OCI-M2 (cell line): ENCODE measurements at regions not wholly inside any gene's neighbourhood (a gene's known extent, or its start where the extent isn't known, plus 50 kb on each side); places are given as distances from the start of the nearest gene placed in this dataset.
"Not testable (repeated sequence)": the region's sequence is repeated elsewhere in the genome, so short reads cannot be mapped to it uniquely, and the experiment has no call there.

Experiments
- DNase-seq: peaks from one replicate; lab custom pipeline; 2025; ENCODE audit not compliant: unreplicated experiment; lab: John Stamatoyannopoulos, UW

DNA sequence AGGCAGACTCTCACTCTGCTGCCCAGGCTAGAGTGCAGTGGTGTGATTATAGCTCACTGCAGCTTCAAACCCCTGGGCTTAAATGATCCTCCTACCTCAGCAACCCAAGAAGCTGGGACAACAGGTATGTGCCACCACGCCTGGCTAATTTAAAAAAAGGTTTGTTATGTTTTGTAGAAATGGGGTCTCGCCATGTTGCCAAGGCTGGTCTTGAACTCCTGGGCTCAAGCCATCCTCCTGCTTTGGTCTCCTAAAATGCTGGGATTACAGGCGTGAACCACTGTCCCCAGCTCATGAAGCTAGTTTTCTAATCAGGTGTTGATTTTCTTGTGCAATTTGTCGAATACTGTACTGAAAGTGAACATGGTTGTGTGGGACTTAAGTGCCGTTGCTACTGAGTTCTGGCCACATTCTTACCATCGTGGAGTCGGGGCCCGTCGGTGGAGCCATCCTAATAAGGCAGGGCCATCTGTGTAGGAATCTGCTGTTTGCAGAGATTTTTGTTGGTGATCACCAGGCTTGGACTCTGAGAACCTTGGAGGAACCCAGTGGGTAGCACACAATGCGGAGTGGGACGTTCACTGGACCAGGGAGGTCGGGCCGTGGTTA is 193.2 kb downstream of the GOLGA6L6 start:
- no peak for DNase-seq

DNA sequence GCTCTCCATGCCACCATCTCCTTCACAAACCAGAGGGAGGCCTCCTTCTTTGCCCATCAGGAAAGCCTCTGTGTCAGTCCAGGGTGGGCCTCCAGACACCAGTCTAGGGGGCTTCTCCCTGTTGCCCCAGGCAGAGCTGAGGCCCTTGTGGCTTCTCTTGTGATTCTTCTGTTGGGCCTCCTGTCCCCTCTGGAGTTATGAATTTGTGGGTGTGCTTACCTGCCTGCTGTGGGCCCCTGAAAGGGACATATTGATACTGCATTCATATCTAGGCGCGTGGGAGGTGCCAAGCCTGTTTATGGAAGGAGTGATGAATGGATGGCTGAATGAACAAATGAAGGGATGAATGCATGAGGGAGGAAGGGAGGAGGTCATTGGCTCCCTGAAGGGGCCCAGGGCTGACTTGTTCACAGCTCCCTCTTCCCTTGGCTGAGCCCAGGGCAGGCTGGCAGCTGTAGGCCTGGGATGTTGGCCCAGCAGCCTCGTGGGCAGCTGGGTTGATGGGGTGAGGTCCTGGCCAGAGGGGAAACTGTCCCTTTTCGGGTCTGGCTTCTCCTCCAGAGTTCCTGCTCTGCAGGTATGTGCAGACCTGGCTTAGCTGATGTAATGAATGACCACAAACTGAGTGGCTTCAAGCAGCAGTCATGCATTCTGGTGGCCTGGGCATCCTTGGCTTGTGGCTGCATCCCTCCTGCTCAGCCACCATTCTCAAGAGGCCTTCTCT is 195.4 kb downstream of the GOLGA6L6 start:
- DNase-seq = no peak

DNA sequence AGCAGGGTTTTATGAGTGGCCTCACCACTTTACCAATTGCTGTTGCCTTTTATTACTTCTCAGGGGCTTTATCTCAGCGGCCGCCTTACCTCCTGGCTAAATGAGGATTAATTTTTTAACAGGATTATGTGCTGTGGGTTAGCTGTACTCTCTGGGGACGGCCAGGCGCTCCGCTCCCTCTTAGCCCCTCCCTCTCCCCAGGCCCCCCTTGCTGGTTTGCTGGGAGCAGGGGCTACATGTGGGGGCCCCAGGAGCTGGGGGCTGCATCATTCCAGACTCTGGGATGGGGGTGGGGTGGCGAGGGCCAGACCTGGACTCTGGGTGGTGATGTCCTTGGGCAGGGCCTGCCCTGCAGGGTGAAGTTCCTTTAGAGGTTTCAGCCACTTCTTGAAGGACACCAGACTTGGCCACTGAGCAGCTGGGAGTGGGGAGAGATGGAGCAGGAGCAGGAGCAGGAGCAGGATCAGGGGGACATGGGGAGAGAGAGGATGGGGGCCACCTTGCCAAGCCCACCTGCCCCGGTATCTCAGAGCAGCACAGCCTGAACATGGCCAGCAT is 196.1 kb downstream of the GOLGA6L6 start:
- DNase-seq = no peak

DNA sequence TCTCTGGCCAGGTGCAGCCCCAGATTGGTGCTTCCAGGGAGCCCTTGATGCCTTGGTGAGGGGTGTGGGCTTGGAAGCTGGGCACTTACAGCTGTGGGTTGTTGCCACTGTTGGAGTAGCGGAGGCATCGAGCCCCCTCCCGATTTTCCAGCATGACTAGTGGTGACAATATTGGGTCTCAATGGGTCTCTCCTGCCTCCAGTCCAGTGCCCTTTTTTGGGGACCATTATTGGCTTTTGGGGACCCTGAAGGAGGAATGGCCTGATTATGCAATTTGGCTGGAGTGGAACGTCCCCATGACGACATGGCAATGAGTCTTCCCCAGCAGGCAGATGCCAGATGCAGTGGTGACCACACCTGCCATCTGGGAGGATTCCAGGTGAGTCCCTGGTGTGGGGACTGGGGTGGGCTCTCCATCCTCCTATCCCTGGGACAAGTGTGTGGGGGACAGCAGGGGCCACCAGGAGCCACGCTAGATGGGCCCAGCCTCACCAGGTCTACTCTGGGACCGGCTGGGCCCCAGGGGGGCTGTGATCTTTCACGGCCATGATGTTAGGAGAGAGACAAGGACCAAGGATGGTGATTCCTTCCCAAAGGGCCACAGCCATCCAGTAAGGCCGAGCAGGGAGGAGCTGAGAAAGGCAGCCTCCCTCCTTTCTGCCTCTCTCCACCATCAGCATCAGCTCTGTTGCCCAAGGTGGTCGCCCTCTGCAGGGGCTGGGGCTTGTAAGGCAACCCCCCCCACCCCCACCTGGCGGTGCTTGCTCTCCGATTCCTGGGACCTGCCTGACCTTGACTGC is 196.8 kb downstream of the GOLGA6L6 start:
- no peak for DNase-seq

DNA sequence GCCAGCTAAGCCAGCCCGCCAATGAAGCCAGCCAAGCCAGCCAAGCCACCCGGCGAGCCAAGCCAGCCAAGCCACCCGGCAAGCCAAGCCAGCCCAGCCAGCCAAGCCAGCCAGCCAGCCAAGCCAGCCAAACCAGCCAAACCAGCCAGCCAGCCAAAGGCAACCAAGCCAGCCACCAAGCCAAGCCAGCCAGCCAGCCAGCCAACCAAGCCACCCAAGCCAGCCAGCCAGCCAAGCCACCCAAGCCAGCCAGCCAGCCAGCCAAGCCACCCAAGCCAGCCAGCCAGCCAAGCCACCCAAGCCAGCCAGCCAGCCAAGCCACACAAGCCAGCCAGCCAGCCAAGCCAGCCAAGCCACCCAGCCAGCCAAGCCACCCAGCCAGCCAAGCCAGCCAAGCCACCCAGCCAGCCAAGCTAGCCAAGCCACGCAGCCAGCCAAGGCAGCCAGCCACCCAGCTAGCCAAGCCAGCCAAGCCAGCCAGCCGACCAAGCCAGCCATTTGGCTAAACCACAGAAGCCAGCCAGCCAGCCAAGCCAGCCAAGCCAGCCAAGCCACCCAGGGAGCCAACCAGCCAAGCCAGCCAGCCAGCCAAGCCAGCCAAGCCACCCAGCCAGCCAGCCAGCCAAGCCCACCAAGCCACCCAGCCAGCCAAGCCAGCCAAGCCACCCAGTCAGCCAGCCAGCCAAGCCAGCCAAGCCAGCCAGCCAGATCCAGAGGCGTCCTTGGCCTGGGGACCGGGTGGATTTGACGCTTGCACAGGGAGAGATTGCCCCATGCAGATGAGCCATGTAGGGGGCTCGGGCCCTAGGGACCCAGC is 198.0 kb downstream of the GOLGA6L6 start:
- not testable (repeated sequence) for DNase-seq

DNA sequence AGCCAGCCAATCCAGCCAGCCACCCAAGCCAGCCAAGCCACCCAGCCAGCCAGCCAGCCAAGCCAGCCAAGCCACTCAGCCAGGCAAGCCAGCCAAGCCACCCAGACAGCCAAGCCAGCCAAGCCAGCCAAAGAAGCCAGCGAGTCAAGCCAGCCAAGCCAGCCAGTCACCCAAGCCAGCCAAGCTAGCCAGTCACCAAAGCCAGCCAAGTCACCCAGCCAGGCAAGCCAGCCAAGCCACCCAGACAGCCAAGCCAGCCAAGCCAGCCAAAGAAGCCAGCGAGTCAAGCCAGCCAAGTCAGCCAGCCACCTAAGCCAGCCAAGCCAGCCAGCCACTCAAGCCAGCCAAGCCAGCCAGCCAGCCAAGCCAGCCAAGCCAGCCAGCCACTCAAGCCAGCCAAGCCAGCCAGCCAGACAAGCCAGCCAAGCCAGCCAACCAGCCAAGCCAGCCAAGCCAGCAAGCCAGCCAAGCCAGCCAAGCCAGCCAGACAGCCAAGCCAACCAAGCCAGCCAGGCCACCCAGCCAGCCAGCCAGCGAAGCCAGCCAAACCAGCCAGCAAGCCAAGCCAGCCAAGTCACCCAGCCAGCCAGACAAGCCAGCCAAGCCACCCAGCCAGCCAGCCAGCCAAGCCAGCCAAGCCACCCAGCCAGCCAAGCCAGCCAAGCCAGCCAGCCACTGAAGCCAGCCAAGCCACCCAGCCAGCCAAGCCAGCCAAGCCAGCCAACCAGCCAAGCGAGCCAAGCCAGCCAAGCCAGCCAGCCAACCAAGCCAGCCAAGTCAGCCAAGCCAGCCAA is 198.8 kb downstream of the GOLGA6L6 start:
- not testable (repeated sequence) for DNase-seq

DNA sequence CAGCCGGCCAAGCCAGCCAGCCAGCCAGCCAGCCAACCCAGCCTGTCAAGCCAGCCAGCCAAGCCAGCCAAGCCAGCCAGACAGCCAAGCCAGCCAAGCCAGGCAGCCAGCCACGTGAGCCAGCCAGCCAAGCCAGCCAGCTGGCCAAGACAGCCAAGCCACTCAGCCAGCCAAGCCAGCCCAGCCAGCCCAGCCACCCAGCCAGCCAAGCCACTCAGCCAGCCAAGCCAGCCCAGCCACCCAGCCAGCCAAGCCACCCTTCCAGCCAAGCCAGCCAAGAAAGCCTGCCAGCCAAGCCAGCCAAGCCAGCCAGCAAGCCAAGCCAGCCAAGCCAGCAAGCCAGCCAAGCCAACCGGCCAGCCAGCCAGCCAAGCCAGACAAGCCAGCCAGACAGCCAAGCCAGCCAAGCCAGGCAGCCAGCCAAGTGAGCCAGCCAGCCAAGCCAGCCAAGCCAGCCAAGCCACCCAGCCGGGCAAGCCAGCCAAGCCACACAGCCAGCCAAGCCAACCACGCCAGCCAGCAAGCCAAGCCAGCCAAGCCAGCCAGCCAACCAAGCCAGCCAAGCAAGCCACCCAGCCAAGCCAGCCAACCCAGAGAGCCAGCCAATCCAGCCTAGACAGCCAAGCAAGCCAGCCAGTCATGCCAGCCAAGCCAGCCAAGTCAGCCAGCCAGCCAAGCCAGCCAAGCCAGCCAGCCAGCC is 199.5 kb downstream of the GOLGA6L6 start:
- no peak for DNase-seq

DNA sequence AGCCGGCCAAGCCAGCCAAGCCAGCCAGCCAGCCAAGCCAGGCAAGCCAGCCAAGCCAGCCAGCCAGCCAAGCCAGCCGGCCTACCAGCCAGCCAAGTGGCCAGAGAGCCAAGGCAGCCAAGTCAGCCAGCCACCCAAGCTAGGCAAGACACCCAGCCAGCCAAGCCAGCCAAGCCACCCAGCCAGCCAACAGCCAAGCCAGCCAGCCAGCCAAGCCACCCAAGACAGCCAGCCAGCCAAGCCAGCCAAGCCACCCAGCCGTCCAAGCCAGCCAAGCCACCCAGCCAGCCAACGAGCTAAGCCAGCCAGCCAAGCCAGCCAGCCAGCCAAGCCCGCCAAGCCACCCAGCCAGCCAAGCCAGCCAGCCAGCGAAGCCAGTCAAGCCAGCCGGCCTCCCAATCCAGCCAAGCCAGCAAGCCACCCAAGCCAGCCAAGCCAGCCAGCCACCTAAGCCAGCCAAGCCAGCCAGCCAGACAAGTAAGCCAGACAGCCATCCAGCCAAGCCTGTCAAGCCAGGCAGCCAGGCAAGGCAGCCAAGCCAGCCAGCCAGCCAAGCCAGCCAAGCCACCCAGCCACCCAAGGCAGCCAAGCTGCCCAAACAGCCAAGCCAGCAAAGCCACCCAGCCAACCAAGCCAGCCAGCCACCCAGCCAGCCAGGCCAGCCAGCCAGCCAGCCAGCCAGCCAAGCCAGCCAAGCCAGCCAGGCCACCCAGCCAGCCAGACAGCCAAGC is 200.5 kb downstream of the GOLGA6L6 start:
- no peak for DNase-seq

DNA sequence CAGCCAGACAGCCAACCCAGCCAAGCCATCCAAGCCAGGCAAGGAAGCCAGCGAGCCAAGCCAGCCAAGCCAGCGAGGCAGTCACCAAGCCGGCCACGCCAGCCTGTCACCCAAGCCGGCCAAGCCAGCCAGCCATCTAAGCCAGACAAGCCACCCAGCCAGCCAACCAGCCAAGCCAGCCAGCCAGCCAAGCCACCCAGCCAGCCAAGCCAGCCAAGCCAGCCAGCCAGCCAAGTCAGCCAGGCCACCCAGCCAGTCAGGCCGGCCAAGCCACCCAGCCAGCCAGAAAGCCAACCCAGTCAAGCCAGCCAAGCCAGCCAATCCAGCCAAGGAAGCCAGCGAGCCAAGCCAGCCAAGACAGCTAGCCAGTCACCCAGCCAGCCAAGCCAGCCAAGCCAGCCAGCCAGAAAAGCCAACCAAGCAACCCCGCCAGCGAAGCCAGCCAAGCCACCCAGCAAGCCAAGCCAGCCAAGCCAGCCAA is 201.2 kb downstream of the GOLGA6L6 start:
- no peak for DNase-seq

DNA sequence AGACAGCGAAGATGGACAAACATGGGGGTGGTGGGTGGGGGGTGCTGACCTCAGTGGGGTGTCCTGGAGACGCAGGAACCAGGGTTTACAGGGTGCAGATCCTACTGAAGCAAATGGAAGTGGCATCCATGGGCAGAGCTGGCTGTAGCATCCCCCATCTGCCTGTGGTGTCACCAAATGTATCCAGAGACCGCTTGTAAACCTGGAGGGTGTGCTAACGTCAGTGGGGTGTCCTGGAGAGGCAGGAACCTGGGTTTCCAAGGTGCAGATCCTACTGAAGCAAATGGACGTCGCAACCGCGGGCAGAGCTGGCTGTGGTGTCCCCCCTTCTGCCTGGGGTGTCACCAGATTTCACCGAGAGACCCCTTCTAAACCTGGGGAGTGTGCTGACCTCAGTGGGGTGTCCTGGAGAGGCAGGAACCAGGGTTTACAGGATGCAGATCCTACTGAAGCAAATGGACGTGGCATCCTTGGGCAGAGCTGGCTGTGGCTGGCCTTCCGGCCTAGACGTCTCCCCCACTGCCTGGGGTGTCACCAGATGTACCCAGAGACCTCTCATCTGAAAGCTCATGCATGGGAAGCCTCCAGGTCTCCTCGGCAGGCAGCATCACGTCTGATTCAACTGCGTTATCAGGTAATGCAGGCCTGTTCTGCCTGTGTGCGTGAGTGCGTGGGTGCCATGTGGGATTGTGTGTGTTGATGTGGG is 202.4 kb downstream of the GOLGA6L6 start:
- not testable (repeated sequence) for DNase-seq

DNA sequence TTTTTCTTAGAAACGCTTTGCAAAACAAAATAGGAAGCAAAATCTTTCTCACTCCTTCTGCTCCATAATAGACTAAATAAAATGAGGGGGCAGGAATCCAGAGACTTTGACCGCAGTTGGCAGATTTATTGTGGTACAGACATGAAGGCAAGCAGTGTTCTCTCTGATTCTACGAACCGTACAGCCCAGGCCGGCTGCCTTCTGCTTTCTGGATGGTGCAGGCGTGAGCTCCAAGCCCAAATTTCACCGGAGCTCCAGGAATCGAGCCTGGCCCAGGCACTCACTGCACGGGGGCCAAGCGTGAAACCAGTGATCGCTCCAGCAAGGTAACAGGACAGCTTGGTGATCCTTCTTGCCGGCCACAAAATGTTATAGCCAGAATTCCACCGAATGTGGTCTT is 202.9 kb downstream of the GOLGA6L6 start:
- not testable (repeated sequence) for DNase-seq

DNA sequence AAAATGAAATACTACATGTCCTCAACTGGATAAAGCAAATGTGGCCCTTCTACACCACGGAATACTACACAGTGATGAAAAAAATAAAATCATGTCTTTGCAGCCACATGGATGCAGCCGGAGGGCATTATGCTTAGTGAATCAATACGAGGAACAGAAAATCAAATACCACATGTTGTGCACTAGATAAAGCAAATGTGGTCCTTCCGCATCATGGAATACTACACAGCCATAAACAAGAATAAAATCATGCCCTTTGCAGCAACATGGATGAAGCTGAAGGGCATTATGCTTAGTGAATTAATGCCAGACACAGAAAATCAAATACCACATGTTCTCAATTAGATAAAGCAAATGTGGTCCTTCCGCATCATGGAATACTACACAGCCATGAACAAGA is 204.4 kb downstream of the GOLGA6L6 start:
- DNase-seq = not testable (repeated sequence)

DNA sequence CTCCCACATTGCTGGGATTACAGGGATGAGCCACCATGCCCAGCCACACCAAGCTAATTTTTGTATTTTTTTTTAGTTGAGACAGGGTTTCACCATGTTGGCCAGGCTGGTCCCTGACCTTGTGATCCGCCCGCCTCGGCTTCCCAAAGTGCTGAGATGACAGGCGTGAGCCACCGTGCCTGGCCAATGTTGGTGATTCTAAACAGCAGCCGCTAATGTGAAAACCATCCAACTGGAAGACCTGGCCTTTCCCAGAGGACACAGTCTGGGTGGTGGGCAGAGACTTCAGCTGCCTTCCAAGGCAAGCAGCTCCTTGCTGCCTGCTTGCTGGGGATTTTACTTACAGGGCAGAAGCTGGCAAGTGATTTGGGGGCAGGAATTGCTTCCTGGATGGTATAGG is 207.1 kb downstream of the GOLGA6L6 start:
- not testable (repeated sequence) for DNase-seq

DNA sequence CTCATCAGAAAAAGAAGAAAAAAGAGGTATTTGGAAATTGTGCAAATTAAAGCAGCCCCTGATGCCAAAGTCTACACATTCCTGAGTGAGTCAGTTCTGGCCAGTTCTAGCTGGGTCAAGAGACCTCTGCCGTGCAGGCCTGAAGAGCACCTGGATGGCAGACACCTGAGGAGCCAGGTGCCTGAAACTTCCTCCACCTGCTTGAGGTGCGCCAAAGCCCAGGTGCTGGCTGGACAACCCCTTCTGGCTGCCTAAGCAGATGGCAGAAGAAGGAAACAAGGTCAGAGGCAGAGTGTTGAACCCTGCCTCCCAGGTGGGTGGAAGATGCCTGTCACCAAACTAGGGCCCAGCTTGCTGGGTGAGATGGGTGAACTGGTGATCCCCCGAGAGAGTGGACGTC is 215.8 kb downstream of the GOLGA6L6 start:
- not testable (repeated sequence) for DNase-seq

DNA sequence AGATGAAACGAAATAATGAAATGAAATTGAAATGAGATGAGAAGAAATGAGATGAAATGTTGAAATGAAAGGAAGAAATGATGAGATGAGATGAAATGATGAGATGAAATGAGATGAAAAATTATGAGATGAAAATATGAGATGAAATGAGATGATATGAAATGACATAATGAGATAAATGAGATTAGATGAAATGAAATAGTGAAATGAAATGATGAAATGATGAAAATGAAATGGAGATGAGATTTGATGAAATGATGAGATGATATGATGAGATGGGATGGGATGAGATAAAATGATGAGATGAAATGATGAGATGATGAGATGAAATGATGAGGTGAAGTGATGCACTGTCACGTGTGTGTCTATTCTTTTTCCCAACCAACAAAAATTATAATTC is 224.5 kb downstream of the GOLGA6L6 start:
- DNase-seq = not testable (repeated sequence)

DNA sequence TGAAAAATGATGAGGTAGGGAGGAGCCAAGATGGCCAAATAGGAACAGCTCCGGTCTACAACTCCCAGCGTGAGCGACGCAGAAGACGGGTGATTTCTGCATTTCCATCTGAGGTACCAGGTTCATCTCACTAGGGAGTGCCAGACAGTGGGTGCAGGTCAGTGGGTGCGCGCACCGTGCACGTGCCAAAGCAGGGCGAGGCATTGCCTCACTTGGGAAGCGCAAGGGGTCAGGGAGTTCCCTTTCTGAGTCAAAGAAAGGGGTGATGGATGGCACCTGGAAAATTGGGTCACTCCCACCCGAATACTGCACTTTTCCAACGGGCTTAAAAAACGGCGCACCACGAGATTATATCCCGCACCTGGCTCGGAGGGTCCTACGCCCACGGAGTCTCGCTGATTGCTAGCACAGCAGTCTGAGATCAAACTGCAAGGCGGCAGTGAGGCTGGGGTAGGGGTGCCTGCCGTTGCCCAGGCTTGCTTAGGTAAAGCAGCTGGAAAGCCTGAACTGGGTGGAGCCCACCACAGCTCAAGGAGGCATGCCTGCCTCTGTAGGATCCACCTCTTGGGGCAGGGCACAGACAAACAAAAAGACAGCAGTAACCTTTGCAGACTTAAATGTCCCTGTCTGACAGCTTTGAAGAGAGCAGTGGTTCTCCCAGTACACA is 230.5 kb downstream of the GOLGA6L6 start:
- DNase-seq = not testable (repeated sequence)

DNA sequence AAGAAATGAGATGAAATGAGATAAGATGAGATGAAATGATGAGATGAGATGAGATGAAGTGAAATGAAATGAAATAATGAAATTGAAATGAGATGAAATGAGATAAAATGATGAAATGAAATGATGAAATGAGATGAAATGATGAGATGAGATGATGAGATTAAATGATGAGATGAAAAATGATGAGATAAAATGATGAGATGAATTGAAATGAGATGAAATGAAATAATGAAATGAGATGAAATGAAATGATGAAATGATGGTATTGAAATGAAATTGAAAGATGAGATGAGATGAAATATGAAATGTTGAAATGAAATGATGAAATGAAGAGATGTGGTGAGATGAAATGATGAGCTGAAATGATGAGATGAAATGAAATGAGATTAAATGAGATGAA is 231.0 kb downstream of the GOLGA6L6 start:
- DNase-seq = no peak
